Mononuclear cell (primary cell): ENCODE measurements at regions not wholly inside any gene's neighbourhood (a gene's known extent, or its start where the extent isn't known, plus 50 kb on each side); places are given as distances from the start of the nearest gene placed in this dataset.
"Not testable (repeated sequence)": the region's sequence is repeated elsewhere in the genome, so short reads cannot be mapped to it uniquely, and the experiment has no call there.

Experiments used
- H3K27me3 ChIP-seq: 2 replicates; pipeline ENCODE4 v1.6.0; 2011; ENCODE audit warnings: low read length, control low read depth; ENCODE audit not compliant: insufficient read depth
- H3K4me1 ChIP-seq: 2 replicates; pipeline ENCODE4 v1.5.1; 2011; ENCODE audit warnings: mild to moderate bottlenecking, low read length, control low read depth; ENCODE audit not compliant: insufficient read depth
- H3K4me3 ChIP-seq: 2 replicates; pipeline ENCODE4 v1.5.1; 2011; ENCODE audit warnings: mild to moderate bottlenecking, low read length, moderate library complexity
- H3K9me3 ChIP-seq: 2 replicates; pipeline ENCODE4 v1.5.1; 2011; ENCODE audit warnings: low read depth, mild to moderate bottlenecking, control low read depth, low read length

- not testable (repeated sequence) for H3K4me3 ChIP-seq, H3K27me3 ChIP-seq, H3K4me1 ChIP-seq, H3K9me3 ChIP-seq
These were observed 415.5 kb downstream of the FOXD4L4 start for GRCh38 chr9:66152406-66152805.

GRCh38 chr9:66153021-66153725 is 416.2 kb downstream of the FOXD4L4 start:
- not testable (repeated sequence) for H3K27me3 ChIP-seq, H3K4me1 ChIP-seq, H3K4me3 ChIP-seq, H3K9me3 ChIP-seq

- not testable (repeated sequence) for H3K4me1 ChIP-seq, H3K27me3 ChIP-seq, H3K4me3 ChIP-seq, H3K9me3 ChIP-seq
These were observed 417.2 kb downstream of the FOXD4L4 start for GRCh38 chr9:66153971-66154691.

DNA sequence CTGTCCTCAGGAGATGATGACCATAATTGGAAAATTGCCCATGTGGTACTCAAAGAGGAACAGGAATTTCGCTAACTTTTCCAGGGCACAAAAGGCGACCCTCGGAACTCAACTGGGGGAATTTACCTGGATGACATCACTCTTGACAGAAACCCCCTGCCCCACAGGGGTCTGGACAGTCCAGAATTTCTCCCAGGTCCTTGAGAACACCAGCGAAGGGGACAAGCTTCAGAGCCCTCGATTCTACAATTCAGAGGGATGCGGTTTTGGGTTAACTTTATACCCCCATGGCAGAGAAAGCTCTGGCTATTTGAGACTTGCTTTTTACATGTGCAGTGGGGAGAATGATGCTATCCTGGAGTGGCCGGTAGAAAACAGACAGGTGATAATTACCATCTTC is 445.4 kb downstream of the FOXD4L4 start:
- not testable (repeated sequence) for H3K4me3 ChIP-seq, H3K9me3 ChIP-seq, H3K4me1 ChIP-seq, H3K27me3 ChIP-seq

DNA sequence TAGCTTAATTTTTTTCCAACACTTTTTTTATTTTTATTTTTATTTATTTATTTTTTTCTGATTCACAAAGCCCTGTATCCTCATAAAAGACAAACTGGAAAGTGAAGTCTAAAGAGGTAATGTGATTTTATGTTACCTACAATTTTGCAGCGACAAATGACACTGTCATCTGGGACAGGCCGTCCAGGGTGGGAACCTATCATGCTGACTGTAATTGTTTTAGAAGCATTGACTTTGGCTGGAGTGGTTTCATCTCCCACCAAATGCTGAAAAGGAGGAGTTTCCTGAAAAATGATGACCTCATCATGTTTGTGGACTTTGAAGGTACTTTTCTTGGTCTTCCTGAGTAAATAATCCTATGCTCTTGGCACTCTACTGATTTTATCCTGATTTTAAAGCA is 446.7 kb downstream of the FOXD4L4 start:
- H3K4me1 ChIP-seq, H3K9me3 ChIP-seq, H3K27me3 ChIP-seq, H3K4me3 ChIP-seq: not testable (repeated sequence)

- not testable (repeated sequence) for H3K4me3 ChIP-seq, H3K9me3 ChIP-seq, H3K27me3 ChIP-seq, H3K4me1 ChIP-seq
These were observed 460.3 kb downstream of the FOXD4L4 start for GRCh38 chr9:66197199-66197598.

DNA sequence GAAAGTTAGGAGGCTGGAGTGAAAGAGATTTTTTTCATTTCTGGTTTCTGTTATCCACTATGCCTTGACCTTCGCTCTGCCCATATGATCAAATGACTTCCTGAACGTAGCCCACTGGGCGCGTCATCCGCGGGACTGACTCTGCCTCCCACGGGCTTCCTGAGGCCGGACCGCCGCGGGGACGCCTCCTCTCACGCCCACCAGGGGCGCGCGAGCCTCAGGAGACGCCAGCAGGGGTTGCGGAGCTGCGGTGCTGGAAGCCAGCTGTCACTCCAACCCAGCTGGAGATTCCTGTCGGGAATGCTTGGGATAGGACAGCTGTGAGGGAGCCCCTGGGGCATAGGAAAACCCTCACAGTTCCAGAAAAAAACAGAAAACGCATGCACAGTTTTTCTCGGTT is 461.5 kb downstream of the FOXD4L4 start:
- H3K4me3 ChIP-seq, H3K4me1 ChIP-seq, H3K9me3 ChIP-seq, H3K27me3 ChIP-seq: not testable (repeated sequence)

DNA sequence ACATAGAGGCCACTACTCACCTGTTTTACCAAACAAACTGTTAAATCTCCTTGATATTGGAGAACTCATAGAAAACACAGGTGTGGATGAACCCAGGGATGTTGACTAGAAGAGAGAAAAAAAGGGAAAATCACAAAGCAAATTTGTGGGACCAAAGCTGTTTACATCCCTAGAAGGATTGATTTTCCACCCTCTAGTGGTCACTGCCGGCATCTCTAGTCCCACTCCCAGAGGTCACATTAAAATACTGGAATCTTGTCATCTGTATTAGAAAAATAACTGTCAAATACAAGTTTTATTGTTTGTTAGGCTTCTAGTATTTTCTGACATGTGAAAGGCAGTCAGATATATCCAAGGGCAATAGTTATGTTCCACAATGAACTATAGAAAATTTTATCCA is 469.7 kb downstream of the FOXD4L4 start:
- not testable (repeated sequence) for H3K4me1 ChIP-seq, H3K27me3 ChIP-seq, H3K9me3 ChIP-seq, H3K4me3 ChIP-seq

DNA sequence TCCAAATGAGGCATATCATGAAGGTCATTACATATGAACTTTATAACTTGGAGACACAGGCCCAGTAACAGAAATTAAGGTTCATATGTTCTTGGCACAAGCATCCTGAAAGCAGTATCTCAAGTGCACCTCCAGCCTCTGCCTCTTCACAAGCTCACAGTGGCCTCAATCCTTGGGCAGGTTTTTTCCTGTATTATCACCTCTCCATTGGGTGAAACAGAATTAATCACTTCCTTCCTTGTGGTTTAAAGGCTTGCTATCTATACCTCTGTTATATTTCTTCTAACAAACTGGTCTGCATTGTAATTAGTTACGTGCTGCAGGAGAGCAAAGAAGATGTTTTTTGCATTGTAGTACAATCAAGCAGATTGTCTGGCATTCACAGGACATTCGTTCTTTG is 471.0 kb downstream of the FOXD4L4 start:
- not testable (repeated sequence) for H3K9me3 ChIP-seq, H3K27me3 ChIP-seq, H3K4me1 ChIP-seq, H3K4me3 ChIP-seq

- not testable (repeated sequence) for H3K9me3 ChIP-seq, H3K4me1 ChIP-seq, H3K4me3 ChIP-seq, H3K27me3 ChIP-seq
These were observed 507.8 kb downstream of the FOXD4L4 start for GRCh38 chr9:66244763-66245162.

DNA sequence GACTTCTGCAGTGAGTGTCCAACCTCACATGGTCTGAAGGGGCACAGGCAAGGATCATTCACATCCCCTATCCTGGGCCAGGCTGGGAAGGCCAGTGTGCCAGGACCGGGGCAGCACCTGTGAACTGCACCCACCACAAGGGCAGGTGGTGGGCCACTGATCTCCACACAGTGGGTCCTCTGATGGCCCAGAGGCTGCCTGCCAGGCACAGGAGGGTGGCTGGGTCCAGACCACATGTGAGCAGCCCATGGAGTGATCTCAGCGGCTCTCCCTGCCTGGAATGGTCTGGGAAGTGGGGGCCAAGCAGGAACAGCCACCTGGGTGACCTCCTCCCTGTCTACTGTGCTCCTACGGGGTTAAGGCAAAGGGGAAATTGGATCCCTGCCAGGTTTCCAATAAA is 508.5 kb downstream of the FOXD4L4 start:
- H3K27me3 ChIP-seq: not testable (repeated sequence)

GRCh38 chr9:66257581-66257980 is 520.6 kb downstream of the FOXD4L4 start:
- H3K27me3 ChIP-seq, H3K4me3 ChIP-seq, H3K4me1 ChIP-seq, H3K9me3 ChIP-seq: not testable (repeated sequence)

More for the DNA sequence above, 508.5 kb downstream of the FOXD4L4 start:
- not testable (repeated sequence) for H3K4me3 ChIP-seq, H3K9me3 ChIP-seq, H3K4me1 ChIP-seq

- H3K4me1 ChIP-seq, H3K4me3 ChIP-seq, H3K27me3 ChIP-seq, H3K9me3 ChIP-seq: not testable (repeated sequence)
These were observed 524.6 kb downstream of the FOXD4L4 start for GRCh38 chr9:66261576-66261975.

DNA sequence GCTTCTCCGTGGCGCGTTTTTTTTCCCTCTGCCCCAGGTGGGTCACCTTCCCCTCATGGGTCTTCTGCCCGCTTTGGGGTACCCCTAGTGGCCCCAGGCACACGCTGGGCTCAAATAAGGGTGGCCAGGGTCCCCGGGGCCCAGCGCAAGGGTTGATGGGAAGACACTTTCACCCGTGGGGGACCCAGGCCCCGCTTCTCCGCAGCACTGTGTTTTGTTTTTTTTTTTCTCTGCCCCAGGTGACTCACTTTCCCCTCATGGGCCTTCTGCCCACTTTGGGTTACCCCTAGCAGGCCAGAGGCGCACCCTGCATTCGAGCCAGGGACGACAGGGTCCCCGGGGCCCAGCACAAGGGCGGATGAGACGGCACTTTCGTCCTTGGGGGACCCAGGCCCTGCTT is 526.7 kb downstream of the FOXD4L4 start:
- H3K4me3 ChIP-seq, H3K4me1 ChIP-seq, H3K9me3 ChIP-seq, H3K27me3 ChIP-seq: not testable (repeated sequence)

GRCh38 chr9:66264786-66265185 is 527.8 kb downstream of the FOXD4L4 start:
- not testable (repeated sequence) for H3K9me3 ChIP-seq, H3K4me3 ChIP-seq, H3K27me3 ChIP-seq, H3K4me1 ChIP-seq

DNA sequence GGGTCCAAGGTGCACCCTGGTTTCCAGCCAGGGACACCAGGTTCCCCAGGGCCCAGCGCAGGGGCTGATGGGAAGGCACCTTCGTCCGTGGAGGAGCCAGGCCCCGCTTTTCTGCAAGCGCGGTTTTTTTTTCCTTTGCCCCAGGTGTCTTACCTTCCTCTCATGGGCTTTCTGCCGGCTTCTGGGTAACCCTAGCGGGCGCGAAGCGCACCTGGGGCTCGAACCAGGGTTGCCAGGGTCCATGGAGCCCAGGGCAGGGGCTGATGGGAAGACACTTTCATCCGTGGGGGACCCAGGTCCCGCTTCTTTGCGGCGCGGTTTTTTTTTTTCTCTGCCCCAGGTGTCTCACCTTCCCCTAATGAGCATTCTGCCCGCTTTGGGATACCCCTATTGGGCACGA is 529.3 kb downstream of the FOXD4L4 start:
- not testable (repeated sequence) for H3K9me3 ChIP-seq, H3K27me3 ChIP-seq, H3K4me1 ChIP-seq, H3K4me3 ChIP-seq
